Endothelial cell of umbilical vein (primary cell): ENCODE measurements at regions not wholly inside any gene's neighbourhood (a gene's known extent, or its start where the extent isn't known, plus 50 kb on each side); places are given as distances from the start of the nearest gene placed in this dataset.

Experiments used
- BruUV-seq: library from RNA; stranded (reverse); fragments of 400-500 nt; replicated peaks from 2 replicates; lab custom pipeline; 2021; lab: Mats Ljungman, UMichigan
- CTCF ChIA-PET: fragments of 300-600, 350-600 bp; sonication (Branson Sonifier 250); formaldehyde crosslinking; loops from one replicate; lab custom pipeline; 2021; ENCODE audit warnings: antibody characterized with exemption, inconsistent platforms; lab: Charles Lee
- POLR2A ChIA-PET: fragments of 300-600, 350-600 bp; sonication (Branson Sonifier 250); formaldehyde crosslinking; loops from one replicate; lab custom pipeline; 2021; ENCODE audit warnings: antibody characterized with exemption, inconsistent platforms; lab: Charles Lee
- DNase-seq: peaks from one replicate; pipeline ENCODE4 v3.0.0-alpha.2; 2011; ENCODE audit warnings: low read depth, low spot score
- FAIRE-seq: peaks from 2 replicates; lab custom pipeline; 2011; peaks lifted over from hg19 to GRCh38; lab: Jason Lieb, UNC
- H2AFZ ChIP-seq: 2 replicates; pipeline ENCODE4 v1.6.0; 2012; ENCODE audit warnings: low read depth, low read length, control low read depth, inconsistent platforms
- H3K27ac ChIP-seq: 2 replicates; pipeline ENCODE4 v1.5.1; 2011; ENCODE audit warnings: low read depth, mild to moderate bottlenecking, control low read depth, low read length, moderate library complexity; ENCODE audit not compliant: insufficient read depth
- H3K27me3 ChIP-seq, 2 experiments: 2 replicates each; pipeline versions ENCODE4 v1.6.0 to v1.6.1; 2011; ENCODE audit warnings: low read length in 2 of 2, mixed read lengths in 1 of 2; ENCODE audit not compliant: control insufficient read depth in 2 of 2, insufficient read depth in 2 of 2
- H3K36me3 ChIP-seq, 2 experiments: 2 replicates in 1 of 2; 3 replicates in 1 of 2; pipeline ENCODE4 v1.5.1; 2011; ENCODE audit warnings: low read length in 2 of 2, mild to moderate bottlenecking in 1 of 2, moderate library complexity in 1 of 2; ENCODE audit not compliant: control insufficient read depth in 2 of 2, insufficient read depth in 2 of 2; ENCODE audit errors: extremely low read depth in 1 of 2
- H3K4me1 ChIP-seq: 3 replicates; pipeline ENCODE4 v1.5.1; 2011; ENCODE audit warnings: mild to moderate bottlenecking, low read length; ENCODE audit not compliant: control insufficient read depth, insufficient read depth; ENCODE audit errors: extremely low read depth
- H3K4me2 ChIP-seq: 2 replicates; pipeline ENCODE4 v1.6.1; 2011; ENCODE audit warnings: low read length, control low read depth, mixed read lengths; ENCODE audit not compliant: insufficient read depth
- H3K4me3 ChIP-seq, 3 experiments: fragments of 200-600 bp in 1 of 3; sonication (generic), shearing (Covaris generic) in 1 of 3; replicated peaks in 1 of 3; 2 replicates each; pipeline ENCODE4 v1.5.1; 2011 to 2016; ENCODE audit warnings: control low read depth in 3 of 3, low read length in 3 of 3, mild to moderate bottlenecking in 2 of 3, inconsistent platforms in 1 of 3, low read depth in 1 of 3, moderate library complexity in 1 of 3; ENCODE audit not compliant: insufficient read depth in 1 of 3
- H3K79me2 ChIP-seq: 2 replicates; pipeline ENCODE4 v1.6.0; 2012; ENCODE audit warnings: low read length, inconsistent platforms; ENCODE audit not compliant: control insufficient read depth, insufficient read depth
- H3K9ac ChIP-seq: replicated peaks from 2 replicates; pipeline ENCODE3; 2011; ENCODE audit warnings: low read length, control low read depth; ENCODE audit not compliant: insufficient read depth; ENCODE audit errors: extremely low read depth
- H3K9me1 ChIP-seq: replicated peaks from 3 replicates; pipeline ENCODE4 v1.6.0; 2011; ENCODE audit warnings: mild to moderate bottlenecking, low read length; ENCODE audit not compliant: control insufficient read depth, insufficient read depth; ENCODE audit errors: extremely low read depth
- H3K9me3 ChIP-seq: replicated peaks from 2 replicates; pipeline ENCODE4 v1.5.1; 2012; ENCODE audit warnings: low read length, inconsistent platforms; ENCODE audit not compliant: control insufficient read depth, insufficient read depth
- H4K20me1 ChIP-seq: replicated peaks from 2 replicates; pipeline ENCODE3; 2011; ENCODE audit warnings: mild to moderate bottlenecking, low read length; ENCODE audit not compliant: control insufficient read depth, insufficient read depth; ENCODE audit errors: extremely low read depth
- EZH2 ChIP-seq: IDR thresholded peaks from 2 replicates; pipeline ENCODE4 v1.6.1; 2012; ENCODE audit warnings: borderline replicate concordance, low read depth, mild to moderate bottlenecking, moderate library complexity, low read length, inconsistent platforms; ENCODE audit not compliant: severe bottlenecking
- FOS ChIP-seq: IDR thresholded peaks from 2 replicates; pipeline ENCODE4 v1.6.1; 2011; ENCODE audit warnings: mild to moderate bottlenecking, low read length, moderate library complexity, borderline replicate concordance; ENCODE audit not compliant: insufficient read depth
- JUN ChIP-seq: IDR thresholded peaks from 2 replicates; pipeline ENCODE4 v1.6.1; 2011; ENCODE audit warnings: borderline replicate concordance, low read depth; ENCODE audit not compliant: insufficient read length, insufficient read depth
- MAX ChIP-seq: IDR thresholded peaks from 2 replicates; pipeline ENCODE4 v1.6.1; 2011; ENCODE audit not compliant: insufficient read depth, insufficient read length
- dilution Hi-C: fragments of 300-500 bp; cut with MboI; formaldehyde crosslinking; loops from one replicate; pipeline ENCODE4 v1.15.0; 2019; ENCODE audit warnings: low sequenced_read_pairs; ENCODE audit not compliant: extremely low pct_ligation_motif_present
- intact Hi-C: fragments of 100-400 bp; cut with micrococcal nuclease; formaldehyde crosslinking; loops from one replicate; pipeline ENCODE4 v1.10.0; 2022
- TF ChIP-seq, protein P1 (sequence below), 2 donors: IDR thresholded peaks; 1 replicate in 1 of 2; 2 replicates in 1 of 2; pipeline ENCODE4 v1.5.1; 2011; ENCODE audit warnings: low read length in 2 of 2, mild to moderate bottlenecking in 2 of 2, moderate library complexity in 2 of 2, control low read depth in 1 of 2, inconsistent platforms in 1 of 2, low read depth in 1 of 2; ENCODE audit not compliant: insufficient read depth in 1 of 2; ENCODE audit errors: extremely low read depth in 1 of 2

- no peaks in the 10 kb centered on the region for H3K9me1 ChIP-seq
- FAIRE-seq (no peak), DNase-seq (no peak)
- BruUV-seq = no TSS peak
- no peak overlapping the region for H3K4me3 ChIP-seq
- peaks cover 3 to 4% of the 10 kb centered on the region in 2 experiments for H3K27me3 ChIP-seq
- H3K9me3 ChIP-seq = no peaks in the 10 kb centered on the region
- intact Hi-C loops (no loop called here), dilution Hi-C loops (no loop called here)
- H3K36me3 ChIP-seq = no peaks in the 10 kb centered on the region
- no peak overlapping the region for H3K27ac ChIP-seq
- no peaks in the 10 kb centered on the region for H4K20me1 ChIP-seq
- H3K4me2 ChIP-seq = no peak overlapping the region
- no peaks in the 10 kb centered on the region for H3K4me1 ChIP-seq
- ChIA-PET CTCF (interaction anchor here (1.3 kb wide), 1 partner anchor 44 kb away, joined by 3 read pairs; no protein-coding TSS in a partner anchor), POLR2A (no interaction called here)
- H2AFZ ChIP-seq = no peak overlapping the region
- no peak for TF ChIP-seq MAX
- TF ChIP-seq, protein P1, sequence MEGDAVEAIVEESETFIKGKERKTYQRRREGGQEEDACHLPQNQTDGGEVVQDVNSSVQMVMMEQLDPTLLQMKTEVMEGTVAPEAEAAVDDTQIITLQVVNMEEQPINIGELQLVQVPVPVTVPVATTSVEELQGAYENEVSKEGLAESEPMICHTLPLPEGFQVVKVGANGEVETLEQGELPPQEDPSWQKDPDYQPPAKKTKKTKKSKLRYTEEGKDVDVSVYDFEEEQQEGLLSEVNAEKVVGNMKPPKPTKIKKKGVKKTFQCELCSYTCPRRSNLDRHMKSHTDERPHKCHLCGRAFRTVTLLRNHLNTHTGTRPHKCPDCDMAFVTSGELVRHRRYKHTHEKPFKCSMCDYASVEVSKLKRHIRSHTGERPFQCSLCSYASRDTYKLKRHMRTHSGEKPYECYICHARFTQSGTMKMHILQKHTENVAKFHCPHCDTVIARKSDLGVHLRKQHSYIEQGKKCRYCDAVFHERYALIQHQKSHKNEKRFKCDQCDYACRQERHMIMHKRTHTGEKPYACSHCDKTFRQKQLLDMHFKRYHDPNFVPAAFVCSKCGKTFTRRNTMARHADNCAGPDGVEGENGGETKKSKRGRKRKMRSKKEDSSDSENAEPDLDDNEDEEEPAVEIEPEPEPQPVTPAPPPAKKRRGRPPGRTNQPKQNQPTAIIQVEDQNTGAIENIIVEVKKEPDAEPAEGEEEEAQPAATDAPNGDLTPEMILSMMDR (IDR thresholded peaks at IDR 0.05; ENCODE audit: extremely low read depth in 1 of 2, insufficient read depth in 1 of 2, low read depth in 1 of 2, low read length in 2 of 2) = no peak
- TF ChIP-seq FOS = no peak
- TF ChIP-seq EZH2 = no peak
- TF ChIP-seq JUN = no peak
- H3K79me2 ChIP-seq = no peaks in the 10 kb centered on the region
- no peak overlapping the region for H3K9ac ChIP-seq
These were observed 56.3 kb upstream of the PCSK6 start for GRCh38 chr15:101545548-101546505.
